Activated T-helper 9 cell treated with anti-CD3 and anti-CD28 coated beads, Interleukin-2, amount 50 U/mL, for 16 hours (primary cell): ENCODE measurements at regions not wholly inside any gene's neighbourhood (a gene's known extent, or its start where the extent isn't known, plus 50 kb on each side); places are given as distances from the start of the nearest gene placed in this dataset.

Source experiments
- DNase-seq: peaks from one replicate; pipeline ENCODE4 v3.0.0-alpha.2; 2020; ENCODE audit warnings: low read depth

- no peak for DNase-seq
Observed at GRCh38 chr13:21822029-21822428, 151.2 kb downstream of the FGF9 start.

DNA sequence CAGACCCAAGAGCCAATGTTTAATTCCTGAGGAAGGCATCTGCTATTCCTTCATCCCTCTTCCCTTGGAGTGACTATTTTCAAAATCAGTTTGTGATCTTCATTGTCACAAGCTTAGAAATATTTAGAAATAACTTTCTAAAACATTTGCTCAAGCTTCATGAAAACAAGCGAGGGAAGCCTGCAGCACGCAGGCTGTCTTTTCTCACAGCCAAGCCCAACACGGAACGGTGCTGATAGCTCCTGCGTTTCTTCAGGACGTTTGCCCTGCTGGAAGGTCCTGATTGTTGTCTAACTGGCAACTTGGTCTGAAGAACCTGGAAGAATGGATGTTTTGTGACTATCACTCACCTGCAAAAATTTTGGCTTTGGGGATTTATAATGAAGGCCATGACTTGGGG lies 152.5 kb downstream of the FGF9 start:
- DNase-seq: no peak

DNA sequence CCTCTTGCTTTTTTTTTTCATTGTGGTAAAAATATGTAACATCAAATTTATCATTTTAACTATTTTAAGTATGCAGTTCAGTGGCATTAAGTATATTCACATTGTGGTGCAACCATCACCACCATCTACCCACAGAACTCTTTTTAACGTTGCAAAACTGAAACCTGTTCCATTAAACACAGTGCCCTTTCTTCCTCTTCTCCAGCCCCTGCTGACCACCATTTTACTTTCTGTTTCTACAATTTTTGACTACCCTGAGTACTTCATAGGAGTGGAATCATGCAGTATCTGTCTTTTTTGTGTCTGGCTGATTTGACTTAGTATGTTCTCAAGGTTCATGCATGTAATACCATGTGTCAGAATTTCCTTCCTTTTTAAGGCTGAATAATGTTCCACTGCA lies 153.1 kb downstream of the FGF9 start:
- no peak for DNase-seq

DNA sequence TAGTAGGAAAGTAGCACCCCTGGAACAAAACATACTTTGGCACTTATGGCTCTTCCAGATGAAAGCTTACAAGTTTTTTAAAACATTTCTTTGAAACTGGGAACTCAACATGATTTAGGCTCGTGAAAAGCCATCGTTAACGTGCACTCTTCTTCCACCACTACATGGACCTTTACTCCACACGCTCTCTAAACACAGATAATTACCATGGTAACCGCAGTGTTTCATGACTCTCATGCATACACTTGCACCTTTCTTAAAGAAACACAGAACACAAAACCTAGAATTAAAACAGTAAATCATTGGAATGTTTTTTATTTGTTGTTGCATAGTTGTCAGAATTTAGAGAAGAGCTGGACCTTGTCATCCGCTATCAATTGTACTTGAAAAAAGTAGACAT lies 154.3 kb downstream of the FGF9 start:
- no peak for DNase-seq

DNA sequence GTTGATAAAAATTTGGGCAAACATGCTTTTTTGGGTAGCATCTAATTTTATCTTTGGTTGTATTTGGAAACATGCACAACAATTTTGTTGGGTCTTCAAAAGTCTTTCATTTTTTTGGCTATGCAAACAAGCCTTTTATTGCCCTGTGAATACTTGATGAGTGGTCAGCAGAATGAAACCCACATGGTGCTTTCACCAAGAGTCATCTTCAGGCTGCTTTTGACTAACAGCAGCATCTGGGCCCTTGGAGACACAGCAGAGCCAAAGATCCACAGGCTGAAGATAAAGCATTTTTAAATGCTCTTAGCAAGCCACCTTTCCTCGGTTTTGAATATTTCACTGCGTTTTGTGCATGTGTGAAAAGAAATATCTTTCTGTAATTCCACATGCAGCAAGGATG lies 154.9 kb downstream of the FGF9 start:
- no peak for DNase-seq

DNA sequence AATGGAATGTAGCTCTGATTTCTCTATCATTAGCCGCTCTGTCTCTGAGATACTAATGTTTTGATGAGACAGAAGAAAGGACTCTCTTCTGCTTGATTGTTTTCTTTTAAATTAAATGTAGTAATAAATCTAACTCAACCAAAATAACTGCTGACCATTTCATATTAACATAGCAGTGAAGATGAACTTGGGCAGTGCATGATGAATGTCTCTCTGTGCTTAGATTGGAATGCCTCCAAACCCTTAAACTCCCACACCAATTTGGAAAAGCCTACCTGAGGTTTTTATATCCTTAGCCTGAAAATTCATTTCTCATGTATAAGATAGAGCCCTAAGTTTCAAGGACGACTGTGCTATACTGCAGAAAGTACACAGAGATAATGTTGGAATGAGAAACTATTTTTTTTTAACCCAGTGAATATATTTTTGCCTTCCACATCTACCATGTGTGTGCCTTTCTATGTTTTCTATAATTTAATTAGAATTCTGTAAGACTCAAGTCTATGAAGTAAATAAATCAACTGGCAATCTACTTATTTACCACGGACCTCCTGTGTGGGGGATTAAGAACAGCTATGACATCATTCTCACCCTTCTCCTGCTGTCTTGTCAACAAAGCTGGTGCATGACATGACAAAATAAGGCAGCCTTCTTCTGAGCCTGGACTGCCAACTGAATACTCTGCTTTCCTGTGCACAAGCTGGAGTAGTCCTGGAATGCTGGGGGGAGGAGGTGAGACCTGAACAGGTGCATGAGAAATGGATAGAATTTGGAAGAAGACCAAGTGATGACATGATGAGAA lies 155.5 kb downstream of the FGF9 start:
- DNase-seq: no peak

GRCh38 chr13:21831654-21832324 lies 160.9 kb downstream of the FGF9 start:
- no peak for DNase-seq

GRCh38 chr13:21833921-21834320 lies 163.0 kb downstream of the FGF9 start:
- DNase-seq: no peak

DNA sequence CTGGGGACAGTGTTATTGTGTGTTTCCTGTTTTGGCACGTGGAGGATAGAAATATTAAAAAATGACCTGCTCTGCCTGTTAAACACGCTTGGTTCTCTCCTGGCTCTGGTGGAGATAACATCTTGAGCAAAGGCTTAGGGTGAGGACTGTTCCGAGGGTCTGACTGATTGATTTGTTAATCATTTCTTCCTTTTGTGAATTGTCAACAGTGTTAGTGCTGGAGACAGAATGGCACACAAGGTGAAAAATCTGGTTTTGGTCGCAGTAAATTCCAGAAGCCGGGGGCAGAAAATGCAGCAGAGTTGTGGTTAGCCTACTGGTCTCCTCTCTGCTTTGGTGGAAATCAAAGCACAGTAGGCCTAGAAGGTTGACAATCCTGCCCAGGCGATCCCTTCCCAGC lies 163.6 kb downstream of the FGF9 start:
- DNase-seq: no peak

DNA sequence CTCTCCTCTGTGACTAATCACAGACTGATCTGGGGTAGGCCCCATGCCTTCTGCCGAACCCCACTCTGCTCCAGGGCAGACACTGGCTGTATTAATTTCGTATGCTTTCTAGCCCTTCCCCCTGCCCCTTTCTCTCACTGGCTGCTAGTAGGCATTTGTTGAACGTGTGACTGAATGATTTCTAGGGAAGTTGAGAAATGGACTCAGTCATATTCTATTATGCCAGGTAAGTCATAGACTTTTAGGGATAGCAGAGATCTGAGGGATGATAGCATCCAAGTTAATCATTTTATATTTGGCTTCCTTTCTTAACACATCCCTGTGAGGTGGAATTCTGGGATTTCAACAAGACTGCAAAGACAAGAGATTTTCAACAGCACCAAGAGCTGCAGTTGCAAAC lies 166.4 kb downstream of the FGF9 start:
- no peak for DNase-seq

DNA sequence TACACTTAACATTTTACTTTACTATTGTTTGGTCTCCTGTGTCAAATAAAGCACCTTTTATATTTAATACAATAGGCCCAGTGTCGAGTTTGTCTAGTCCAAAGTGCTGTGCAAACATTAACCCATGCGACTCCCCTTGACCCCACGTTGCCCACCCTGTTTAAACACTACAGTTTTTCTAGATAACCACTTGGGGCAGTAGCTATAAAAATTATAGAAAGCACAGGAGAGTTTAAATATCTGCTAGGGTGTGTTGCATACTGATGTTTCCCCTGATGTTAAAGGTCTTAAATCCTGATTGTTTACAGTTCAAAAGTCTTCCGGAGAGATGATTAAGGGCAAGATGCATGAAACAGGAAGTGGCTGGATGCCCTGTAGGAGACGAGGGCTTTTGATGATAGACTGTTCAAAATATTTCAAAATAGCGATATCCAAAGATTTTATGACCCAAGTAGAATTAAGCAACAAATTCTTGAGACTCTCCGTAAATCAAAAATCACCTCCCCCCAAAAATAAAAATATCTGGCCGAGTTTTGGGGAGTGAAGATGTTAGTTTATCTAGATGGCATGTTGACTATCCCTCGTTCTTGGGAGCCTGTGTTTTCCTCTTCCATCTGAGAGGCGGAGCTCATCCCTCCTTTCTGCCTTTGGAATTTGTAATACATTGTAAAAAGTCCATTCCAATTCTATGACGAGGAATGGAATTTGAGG lies 167.1 kb downstream of the FGF9 start:
- no peak for DNase-seq

- DNase-seq: no peak
Observed at GRCh38 chr13:21846605-21847004, 175.7 kb downstream of the FGF9 start.

GRCh38 chr13:21849323-21849722 lies 178.4 kb downstream of the FGF9 start:
- DNase-seq: no peak

- no peak for DNase-seq
Observed at GRCh38 chr13:21850013-21851006, 179.4 kb downstream of the FGF9 start.

GRCh38 chr13:21852043-21852442 lies 181.2 kb downstream of the FGF9 start:
- DNase-seq: no peak

GRCh38 chr13:21853779-21854178 lies 182.9 kb downstream of the FGF9 start:
- no peak for DNase-seq

GRCh38 chr13:21868823-21869222 lies 197.9 kb downstream of the FGF9 start:
- DNase-seq: no peak

DNA sequence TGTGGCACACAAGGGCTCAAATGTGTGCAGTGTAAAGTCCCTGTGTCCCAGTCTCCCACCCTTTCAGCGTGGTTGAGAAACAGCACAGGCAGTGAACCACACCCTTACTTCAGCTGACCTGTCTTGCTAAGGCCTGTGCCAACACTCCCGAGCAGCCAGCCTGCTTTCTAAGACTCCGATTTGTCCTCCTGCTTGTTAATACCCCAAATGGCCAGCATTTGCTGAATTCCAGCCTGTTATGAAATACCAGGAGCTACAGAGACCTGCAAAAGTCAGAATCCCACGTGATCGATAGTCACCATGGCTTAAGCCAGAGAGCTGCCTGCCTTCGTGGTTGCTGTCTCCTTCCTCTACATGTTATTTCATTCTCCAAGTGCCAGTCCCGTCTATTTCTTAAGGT lies 200.5 kb downstream of the FGF9 start:
- DNase-seq: no peak

DNA sequence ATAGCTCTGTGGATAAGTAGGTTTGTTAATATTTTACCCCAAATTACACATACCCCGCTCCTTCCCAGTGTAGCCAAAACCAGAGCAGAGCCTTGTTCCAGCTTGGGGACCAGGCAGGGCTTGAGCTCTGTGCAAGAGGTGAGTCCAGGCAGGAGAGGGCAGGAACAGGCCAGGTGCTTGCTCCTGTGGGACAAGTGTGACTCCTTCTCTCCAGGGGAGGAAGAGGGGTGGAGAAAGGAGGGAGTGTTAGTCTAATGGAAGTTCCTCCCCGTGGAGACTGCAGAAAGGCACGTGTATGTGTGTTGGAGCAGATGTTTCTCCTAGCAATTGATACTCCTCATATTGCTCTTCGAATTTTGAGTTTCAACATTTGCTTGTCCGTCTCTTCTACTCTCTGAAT lies 201.0 kb downstream of the FGF9 start:
- DNase-seq: no peak

DNA sequence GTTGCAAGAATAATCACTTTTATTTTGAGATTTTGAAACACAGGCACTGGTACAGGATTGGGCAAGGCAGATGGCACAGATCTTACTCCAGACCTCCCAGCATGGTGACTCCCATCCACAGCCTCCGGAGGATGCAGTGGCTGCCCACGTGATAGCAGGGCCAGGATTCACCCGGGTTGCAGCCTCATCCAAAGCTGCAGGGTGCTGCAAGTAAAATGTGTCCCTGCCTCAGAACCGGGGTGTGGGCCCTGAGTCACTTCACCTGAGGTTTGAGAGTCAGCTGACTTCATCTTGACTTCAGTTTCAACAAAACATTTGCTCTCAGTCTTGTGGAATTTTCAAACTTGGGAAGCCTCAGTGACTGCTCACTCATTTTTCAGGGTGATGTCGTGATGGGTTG lies 201.9 kb downstream of the FGF9 start:
- DNase-seq: no peak

DNA sequence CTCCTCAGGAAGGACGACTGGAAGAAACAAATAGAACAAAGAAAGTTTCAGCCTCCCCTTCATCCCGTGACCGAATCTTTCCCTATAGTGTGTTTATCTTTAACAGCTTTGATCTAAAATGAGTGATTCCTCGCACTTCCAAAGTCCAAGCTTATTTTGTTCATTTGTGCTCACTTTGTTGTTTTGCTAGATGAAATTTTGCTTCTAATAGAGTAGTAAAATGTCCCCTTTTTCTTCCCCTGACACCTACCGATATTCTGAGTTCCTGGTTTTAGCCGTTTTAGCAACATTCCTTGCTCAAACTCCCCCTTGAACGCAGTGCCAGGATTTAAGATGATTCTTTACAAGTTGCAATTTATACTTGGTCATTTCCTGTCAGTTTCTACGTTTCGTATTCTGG lies 204.2 kb downstream of the FGF9 start:
- DNase-seq: no peak
